ENCODE measurements at regions not wholly inside any gene's neighbourhood (a gene's known extent, or its start where the extent isn't known, plus 50 kb on each side); places are given as distances from the start of the nearest gene placed in this dataset.

GRCh38 chr5:172588380-172588779 is 52.7 kb upstream of the NEURL1B start:
- Histone ChIP-seq H3K27ac (ENCODE audit: low read depth, low read length) (no peak overlapping the region), H3K27me3 (ENCODE audit: control insufficient read depth in 1 of 2, insufficient read depth in 2 of 2, low read length in 2 of 2) (no peaks in the 10 kb centered on the region), H3K9me3 (ENCODE audit: low read length) (no peaks in the 10 kb centered on the region)

GRCh38 chr5:172587061-172587405 is 54.0 kb upstream of the NEURL1B start:
- no peaks in the 10 kb centered on the region for H3K36me3 ChIP-seq (ENCODE audit: insufficient read depth, low read length)
- H3K27ac ChIP-seq (ENCODE audit: low read depth, low read length) = no peak overlapping the region
- peaks cover 19% of the 10 kb centered on the region for H3K4me1 ChIP-seq (ENCODE audit: insufficient read depth, low read length)

More at GRCh38 chr5:172588380-172588779, 52.7 kb upstream of the NEURL1B start:
- no peaks in the 10 kb centered on the region for H3K36me3 ChIP-seq (ENCODE audit: insufficient read depth, low read length)
- no peak overlapping the region for H3K9ac ChIP-seq (ENCODE audit: low read length)
- H3K4me3 ChIP-seq (ENCODE audit: low read depth in 1 of 2, low read length in 2 of 2) = no peak overlapping the region
- H3K4me1 ChIP-seq (ENCODE audit: insufficient read depth, low read length) = peaks cover 7% of the 10 kb centered on the region

GRCh38 chr5:172586125-172587060 is 54.7 kb upstream of the NEURL1B start:
- Histone ChIP-seq H3K27me3 (ENCODE audit: control insufficient read depth in 1 of 2, insufficient read depth in 2 of 2, low read length in 2 of 2) (no peaks in the 10 kb centered on the region), H3K9ac (ENCODE audit: low read length) (no peak overlapping the region), H3K4me3 (ENCODE audit: low read depth in 1 of 2, low read length in 2 of 2) (no peak overlapping the region), H3K4me1 (ENCODE audit: insufficient read depth, low read length) (peaks cover 19% of the 10 kb centered on the region), H3K27ac (ENCODE audit: low read depth, low read length) (no peak overlapping the region), H3K9me3 (ENCODE audit: low read length) (no peaks in the 10 kb centered on the region), H3K36me3 (ENCODE audit: insufficient read depth, low read length) (no peaks in the 10 kb centered on the region)

More at GRCh38 chr5:172587061-172587405, 54.0 kb upstream of the NEURL1B start:
- Histone ChIP-seq H3K9ac (ENCODE audit: low read length) (no peak overlapping the region), H3K27me3 (ENCODE audit: control insufficient read depth in 1 of 2, insufficient read depth in 2 of 2, low read length in 2 of 2) (no peaks in the 10 kb centered on the region), H3K4me3 (ENCODE audit: low read depth in 1 of 2, low read length in 2 of 2) (no peak overlapping the region), H3K9me3 (ENCODE audit: low read length) (no peaks in the 10 kb centered on the region)

GRCh38 chr5:172585114-172585513 is 55.9 kb upstream of the NEURL1B start:
- peaks cover 19% of the 10 kb centered on the region for H3K4me1 ChIP-seq (ENCODE audit: insufficient read depth, low read length)
- H3K36me3 ChIP-seq (ENCODE audit: insufficient read depth, low read length) = no peaks in the 10 kb centered on the region
- H3K27me3 ChIP-seq (ENCODE audit: control insufficient read depth in 1 of 2, insufficient read depth in 2 of 2, low read length in 2 of 2) = no peaks in the 10 kb centered on the region
- no peak overlapping the region for H3K27ac ChIP-seq (ENCODE audit: low read depth, low read length)
- no peak overlapping the region for H3K9ac ChIP-seq (ENCODE audit: low read length)
- H3K4me3 ChIP-seq (ENCODE audit: low read depth in 1 of 2, low read length in 2 of 2) = no peak overlapping the region
- no peaks in the 10 kb centered on the region for H3K9me3 ChIP-seq (ENCODE audit: low read length)

GRCh38 chr5:172584638-172585037 is 56.4 kb upstream of the NEURL1B start:
- Histone ChIP-seq H3K27ac (ENCODE audit: low read depth, low read length) (peak overlapping the region; percentile 1), H3K9ac (ENCODE audit: low read length) (no peak overlapping the region), H3K27me3 (ENCODE audit: control insufficient read depth in 1 of 2, insufficient read depth in 2 of 2, low read length in 2 of 2) (no peaks in the 10 kb centered on the region), H3K36me3 (ENCODE audit: insufficient read depth, low read length) (no peaks in the 10 kb centered on the region), H3K4me3 (ENCODE audit: low read depth in 1 of 2, low read length in 2 of 2) (no peak overlapping the region), H3K4me1 (ENCODE audit: insufficient read depth, low read length) (peaks cover 19% of the 10 kb centered on the region), H3K9me3 (ENCODE audit: low read length) (no peaks in the 10 kb centered on the region)

GRCh38 chr5:172583931-172584511 is 57.0 kb upstream of the NEURL1B start:
- no peaks in the 10 kb centered on the region for H3K36me3 ChIP-seq (ENCODE audit: insufficient read depth, low read length)
- H3K4me1 ChIP-seq (ENCODE audit: insufficient read depth, low read length) = peaks cover 19% of the 10 kb centered on the region
- H3K4me3 ChIP-seq (ENCODE audit: low read depth in 1 of 2, low read length in 2 of 2) = no peak overlapping the region
- no peak overlapping the region for H3K9ac ChIP-seq (ENCODE audit: low read length)
- H3K27me3 ChIP-seq (ENCODE audit: control insufficient read depth in 1 of 2, insufficient read depth in 2 of 2, low read length in 2 of 2) = no peaks in the 10 kb centered on the region
- peak overlapping the region; percentile 1 for H3K27ac ChIP-seq (ENCODE audit: low read depth, low read length)
- no peaks in the 10 kb centered on the region for H3K9me3 ChIP-seq (ENCODE audit: low read length)

GRCh38 chr5:172582940-172583339 is 58.1 kb upstream of the NEURL1B start:
- Histone ChIP-seq H3K4me3 (ENCODE audit: low read depth in 1 of 2, low read length in 2 of 2) (no peak overlapping the region), H3K9me3 (ENCODE audit: low read length) (no peaks in the 10 kb centered on the region), H3K4me1 (ENCODE audit: insufficient read depth, low read length) (peaks cover 19% of the 10 kb centered on the region), H3K27me3 (ENCODE audit: control insufficient read depth in 1 of 2, insufficient read depth in 2 of 2, low read length in 2 of 2) (no peaks in the 10 kb centered on the region), H3K27ac (ENCODE audit: low read depth, low read length) (no peak overlapping the region), H3K9ac (ENCODE audit: low read length) (no peak overlapping the region), H3K36me3 (ENCODE audit: insufficient read depth, low read length) (no peaks in the 10 kb centered on the region)

GRCh38 chr5:172581315-172581714 is 59.7 kb upstream of the NEURL1B start:
- Histone ChIP-seq H3K36me3 (ENCODE audit: insufficient read depth, low read length) (no peaks in the 10 kb centered on the region), H3K9ac (ENCODE audit: low read length) (no peak overlapping the region), H3K4me3 (ENCODE audit: low read depth in 1 of 2, low read length in 2 of 2) (no peak overlapping the region), H3K27ac (ENCODE audit: low read depth, low read length) (no peak overlapping the region), H3K4me1 (ENCODE audit: insufficient read depth, low read length) (peaks cover 19% of the 10 kb centered on the region), H3K27me3 (ENCODE audit: control insufficient read depth in 1 of 2, insufficient read depth in 2 of 2, low read length in 2 of 2) (no peaks in the 10 kb centered on the region), H3K9me3 (ENCODE audit: low read length) (no peaks in the 10 kb centered on the region)

GRCh38 chr5:172579403-172579990 is 61.6 kb upstream of the NEURL1B start:
- Histone ChIP-seq H3K36me3 (ENCODE audit: insufficient read depth, low read length) (no peaks in the 10 kb centered on the region), H3K9ac (ENCODE audit: low read length) (no peak overlapping the region), H3K27ac (ENCODE audit: low read depth, low read length) (no peak overlapping the region), H3K4me3 (ENCODE audit: low read depth in 1 of 2, low read length in 2 of 2) (no peak overlapping the region), H3K9me3 (ENCODE audit: low read length) (no peaks in the 10 kb centered on the region), H3K27me3 (ENCODE audit: control insufficient read depth in 1 of 2, insufficient read depth in 2 of 2, low read length in 2 of 2) (no peaks in the 10 kb centered on the region), H3K4me1 (ENCODE audit: insufficient read depth, low read length) (peaks cover 26% of the 10 kb centered on the region)

- Histone ChIP-seq H3K9me3 (ENCODE audit: low read length) (no peaks in the 10 kb centered on the region), H3K27me3 (ENCODE audit: control insufficient read depth in 1 of 2, insufficient read depth in 2 of 2, low read length in 2 of 2) (no peaks in the 10 kb centered on the region), H3K36me3 (ENCODE audit: insufficient read depth, low read length) (no peaks in the 10 kb centered on the region), H3K27ac (ENCODE audit: low read depth, low read length) (no peak overlapping the region), H3K4me1 (ENCODE audit: insufficient read depth, low read length) (peaks cover 10% of the 10 kb centered on the region), H3K4me3 (ENCODE audit: low read depth in 1 of 2, low read length in 2 of 2) (no peak overlapping the region), H3K9ac (ENCODE audit: low read length) (no peak overlapping the region)
These were observed 63.7 kb upstream of the NEURL1B start for GRCh38 chr5:172577267-172577909.

GRCh38 chr5:172575816-172576545 is 65.1 kb upstream of the NEURL1B start:
- no peak overlapping the region for H3K9ac ChIP-seq (ENCODE audit: low read length)

More at GRCh38 chr5:172575816-172576545, 65.1 kb upstream of the NEURL1B start:
- Histone ChIP-seq H3K9me3 (ENCODE audit: low read length) (no peaks in the 10 kb centered on the region), H3K4me1 (ENCODE audit: insufficient read depth, low read length) (peaks cover 13% of the 10 kb centered on the region), H3K27ac (ENCODE audit: low read depth, low read length) (no peak overlapping the region), H3K4me3 (ENCODE audit: low read depth in 1 of 2, low read length in 2 of 2) (no peak overlapping the region), H3K27me3 (ENCODE audit: control insufficient read depth in 1 of 2, insufficient read depth in 2 of 2, low read length in 2 of 2) (no peaks in the 10 kb centered on the region), H3K36me3 (ENCODE audit: insufficient read depth, low read length) (no peaks in the 10 kb centered on the region)
